H1 (cell line): ENCODE measurements at regions not wholly inside any gene's neighbourhood (a gene's known extent, or its start where the extent isn't known, plus 50 kb on each side); places are given as distances from the start of the nearest gene placed in this dataset.
"Not testable (repeated sequence)": the region's sequence is repeated elsewhere in the genome, so short reads cannot be mapped to it uniquely, and the experiment has no call there.

Experiments used
- CTCF ChIA-PET: fragments of 300-600 bp; sonication (Branson Sonifier 250); formaldehyde crosslinking; loops from one replicate; lab custom pipeline; 2021; ENCODE audit not compliant: partially characterized antibody; lab: Charles Lee
- POLR2A ChIA-PET: fragments of 300-600 bp; sonication (Branson Sonifier 250); formaldehyde crosslinking; loops from one replicate; lab custom pipeline; 2021; ENCODE audit warnings: inconsistent platforms; ENCODE audit not compliant: partially characterized antibody; lab: Charles Lee
- DNase-seq, 2 experiments: peaks; one replicate each; pipeline versions ENCODE4 v3.0.0 to v3.0.0-alpha.2; 2010 to 2022; ENCODE audit warnings: low spot score in 2 of 2, low read depth in 1 of 2, mixed read lengths in 1 of 2
- FAIRE-seq: peaks from 2 replicates; lab custom pipeline; 2011; peaks lifted over from hg19 to GRCh38; lab: Jason Lieb, UNC
- H2AFZ ChIP-seq: 2 replicates; pipeline ENCODE4 v1.8.1; 2012; ENCODE audit warnings: low read length, inconsistent platforms
- H2AK5ac ChIP-seq: 2 replicates; pipeline ENCODE4 v1.6.1; 2013; ENCODE audit warnings: low read depth, low read length
- H2BK120ac ChIP-seq: replicated peaks from 2 replicates; pipeline ENCODE3; 2013; ENCODE audit warnings: low read depth, low read length, inconsistent platforms
- H2BK12ac ChIP-seq: 2 replicates; pipeline ENCODE4 v1.6.1; 2013; ENCODE audit warnings: low read depth, low read length
- H2BK15ac ChIP-seq: 2 replicates; pipeline ENCODE4 v1.6.1; 2013; ENCODE audit warnings: low read length
- H2BK20ac ChIP-seq: 2 replicates; pipeline ENCODE4 v1.6.1; 2013; ENCODE audit warnings: low read length
- H2BK5ac ChIP-seq: 2 replicates; pipeline ENCODE4 v1.6.1; 2013; ENCODE audit warnings: low read depth, low read length
- H3K14ac ChIP-seq: 2 replicates; pipeline ENCODE4 v1.6.1; 2013; ENCODE audit warnings: inconsistent platforms; ENCODE audit not compliant: insufficient read length
- H3K18ac ChIP-seq: 2 replicates; pipeline ENCODE4 v1.6.1; 2013; ENCODE audit warnings: low read length; ENCODE audit errors: extremely low read depth
- H3K23ac ChIP-seq: 2 replicates; pipeline ENCODE4 v1.6.1; 2013; ENCODE audit warnings: inconsistent platforms; ENCODE audit not compliant: insufficient read length
- H3K23me2 ChIP-seq: 2 replicates; pipeline ENCODE4 v1.6.1; 2013; ENCODE audit warnings: low read depth, low read length
- H3K27ac ChIP-seq: 2 replicates; pipeline ENCODE4 v1.6.1; 2011; ENCODE audit warnings: low read depth, low read length, inconsistent platforms
- H3K27me3 ChIP-seq, 4 experiments: replicated peaks in 1 of 4; 1 replicate in 1 of 4; 2 replicates in 3 of 4; pipeline versions ENCODE4 v1.6.1 to v1.8.1; 2011 to 2013; ENCODE audit warnings: low read length in 3 of 4, mild to moderate bottlenecking in 3 of 4, inconsistent platforms in 2 of 4, mixed read lengths in 2 of 4, moderate library complexity in 1 of 4; ENCODE audit not compliant: control insufficient read depth in 3 of 4, insufficient read depth in 3 of 4; ENCODE audit errors: extremely low read depth in 1 of 4
- H3K36me3 ChIP-seq, 4 experiments: 2 replicates each; pipeline versions ENCODE4 v1.6.1 to v1.8.1; 2011 to 2013; ENCODE audit warnings: mild to moderate bottlenecking in 4 of 4, low read length in 3 of 4, moderate library complexity in 2 of 4, control low read depth in 1 of 4, inconsistent platforms in 1 of 4; ENCODE audit not compliant: insufficient read depth in 4 of 4, control insufficient read depth in 2 of 4
- H3K4ac ChIP-seq: replicated peaks from 2 replicates; pipeline ENCODE3; 2013; ENCODE audit warnings: low read length, low read depth, mixed read lengths, inconsistent platforms; ENCODE audit not compliant: insufficient read length
- H3K4me1 ChIP-seq, 4 experiments: replicated peaks in 1 of 4; 1 replicate in 1 of 4; 2 replicates in 3 of 4; pipeline versions ENCODE4 v1.6.1 to v1.8.1; 2011 to 2013; ENCODE audit warnings: low read length in 3 of 4, inconsistent platforms in 2 of 4, mixed read lengths in 1 of 4; ENCODE audit not compliant: insufficient read depth in 4 of 4, control insufficient read depth in 3 of 4
- H3K4me2 ChIP-seq, 2 experiments: 2 replicates each; pipeline versions ENCODE4 v1.6.1 to v1.8.1; 2011 to 2013; ENCODE audit warnings: low read depth in 2 of 2, low read length in 2 of 2, control low read depth in 1 of 2, inconsistent platforms in 1 of 2, mild to moderate bottlenecking in 1 of 2; ENCODE audit not compliant: insufficient read depth in 1 of 2
- H3K4me3 ChIP-seq, 4 experiments: fragments of 200-600, 300-600 bp in 1 of 4; sonication (generic), shearing (Covaris generic), sonication (Bioruptor Twin) in 1 of 4; 2 replicates each; pipeline versions ENCODE4 v1.5.1 to v1.8.1; 2011 to 2016; ENCODE audit warnings: low read length in 4 of 4, low read depth in 3 of 4, control low read depth in 2 of 4, inconsistent platforms in 2 of 4, mild to moderate bottlenecking in 2 of 4, mixed read lengths in 1 of 4, moderate library complexity in 1 of 4; ENCODE audit not compliant: insufficient read depth in 2 of 4; ENCODE audit errors: extremely low read depth in 1 of 4
- H3K56ac ChIP-seq: replicated peaks from 2 replicates; pipeline ENCODE3; 2013; ENCODE audit warnings: low read depth, mild to moderate bottlenecking, mixed read lengths, low read length, inconsistent platforms; ENCODE audit not compliant: insufficient read length
- H3K79me1 ChIP-seq: 2 replicates; pipeline ENCODE4 v1.6.1; 2013; ENCODE audit warnings: low read depth, low read length, control low read depth
- H3K79me2 ChIP-seq, 2 experiments: 2 replicates each; pipeline versions ENCODE4 v1.6.1 to v1.8.1; 2012 to 2013; ENCODE audit warnings: low read length in 2 of 2, mild to moderate bottlenecking in 2 of 2, inconsistent platforms in 1 of 2; ENCODE audit not compliant: insufficient read depth in 2 of 2, control insufficient read depth in 1 of 2
- H3K9ac ChIP-seq, 4 experiments: replicated peaks in 1 of 4; 1 replicate in 1 of 4; 2 replicates in 3 of 4; pipeline versions ENCODE4 v1.6.1 to v1.8.1; 2011 to 2013; ENCODE audit warnings: low read depth in 3 of 4, low read length in 3 of 4, control low read depth in 2 of 4, mild to moderate bottlenecking in 2 of 4, moderate library complexity in 2 of 4, inconsistent platforms in 1 of 4; ENCODE audit errors: extremely low read depth in 1 of 4
- H3K9me3 ChIP-seq, 2 experiments: 2 replicates each; pipeline versions ENCODE4 v1.6.1 to v1.8.1; 2012 to 2013; ENCODE audit warnings: mild to moderate bottlenecking in 2 of 2, moderate library complexity in 2 of 2, control low read depth in 1 of 2, inconsistent platforms in 1 of 2, low read depth in 1 of 2, low read length in 1 of 2, mixed read lengths in 1 of 2; ENCODE audit not compliant: insufficient read depth in 2 of 2
- H4K20me1 ChIP-seq, 2 experiments: replicated peaks in 1 of 2; 2 replicates each; pipeline versions ENCODE3 to v1.8.1; 2011 to 2013; ENCODE audit warnings: inconsistent platforms in 2 of 2, low read length in 2 of 2, mild to moderate bottlenecking in 1 of 2; ENCODE audit not compliant: insufficient read depth in 2 of 2, control insufficient read depth in 1 of 2
- H4K5ac ChIP-seq: 2 replicates; pipeline ENCODE4 v1.6.1; 2013; ENCODE audit warnings: low read length, low read depth, mixed read lengths, inconsistent platforms; ENCODE audit not compliant: insufficient read length
- H4K8ac ChIP-seq: 2 replicates; pipeline ENCODE4 v1.8.0; 2013; ENCODE audit warnings: mild to moderate bottlenecking, moderate library complexity, low read length, inconsistent platforms; ENCODE audit not compliant: insufficient read depth; ENCODE audit errors: extremely low read depth
- H4K91ac ChIP-seq: replicated peaks from 2 replicates; pipeline ENCODE3; 2013; ENCODE audit warnings: low read length, mixed read lengths, inconsistent platforms; ENCODE audit not compliant: insufficient read length
- WGBS, 2 experiments: shearing (Covaris generic) in 1 of 2; methylation state at CpG; one replicate each; pipeline versions ENCODE4 v1.1.6 to v1.1.7; 2013 to 2015; ENCODE audit warnings: low lambda C conversion rate in 2 of 2, mixed read lengths in 2 of 2, inconsistent platforms in 1 of 2, low coverage in 1 of 2, missing lambda C conversion rate in 1 of 2; ENCODE audit not compliant: insufficient replicate concordance in 2 of 2, insufficient coverage in 1 of 2, insufficient read length in 1 of 2; ENCODE audit errors: extremely low coverage in 1 of 2, missing lambda C conversion rate in 1 of 2; 5-methylcytosine and 5-hydroxymethylcytosine counted together

GRCh38 chrX:115840729-115841409 lies 279.9 kb downstream of the PLS3 start:
- H3K4me1 ChIP-seq, H4K20me1 ChIP-seq, H2BK120ac ChIP-seq, H2AFZ ChIP-seq, H3K4me2 ChIP-seq, H3K4ac ChIP-seq, H4K91ac ChIP-seq, H4K5ac ChIP-seq, H3K36me3 ChIP-seq, H3K79me2 ChIP-seq, H2AK5ac ChIP-seq, FAIRE-seq, H3K9me3 ChIP-seq, H3K18ac ChIP-seq, POLR2A ChIA-PET, H3K79me1 ChIP-seq, H3K23me2 ChIP-seq, H3K9ac ChIP-seq, H2BK20ac ChIP-seq, H3K27me3 ChIP-seq, CTCF ChIA-PET, H3K14ac ChIP-seq, H2BK5ac ChIP-seq, H3K4me3 ChIP-seq, H3K56ac ChIP-seq, H2BK12ac ChIP-seq, H3K23ac ChIP-seq, DNase-seq, H4K8ac ChIP-seq, H3K27ac ChIP-seq, H2BK15ac ChIP-seq: not testable (repeated sequence)
- no CpG with 5 or more reads among the region's 33 CpGs for WGBS, 2 experiments

- H2AFZ ChIP-seq, H3K79me2 ChIP-seq, H4K5ac ChIP-seq, H3K4me2 ChIP-seq, CTCF ChIA-PET, H3K14ac ChIP-seq, DNase-seq, H2BK20ac ChIP-seq, H3K56ac ChIP-seq, H4K8ac ChIP-seq, FAIRE-seq, H3K9me3 ChIP-seq, H2BK5ac ChIP-seq, H2AK5ac ChIP-seq, H3K18ac ChIP-seq, H3K4me1 ChIP-seq, H3K27me3 ChIP-seq, H3K4me3 ChIP-seq, POLR2A ChIA-PET, H3K27ac ChIP-seq, H4K20me1 ChIP-seq, H2BK15ac ChIP-seq, H3K4ac ChIP-seq, H3K36me3 ChIP-seq, H4K91ac ChIP-seq, H2BK120ac ChIP-seq, H3K23ac ChIP-seq, H3K79me1 ChIP-seq, H2BK12ac ChIP-seq, H3K9ac ChIP-seq, H3K23me2 ChIP-seq: not testable (repeated sequence)
- no CpG with 5 or more reads among the region's 23 CpGs for WGBS, 2 experiments
Measured at GRCh38 chrX:115850986-115851385, 290.0 kb downstream of the PLS3 start.
